Caco-2 (cell line): ENCODE measurements at regions not wholly inside any gene's neighbourhood (a gene's known extent, or its start where the extent isn't known, plus 50 kb on each side); places are given as distances from the start of the nearest gene placed in this dataset.

Source experiments
- BruUV-seq: library from RNA; stranded (reverse); fragments of 400-500 nt; replicated peaks from 2 replicates; lab custom pipeline; 2021; lab: Mats Ljungman, UMichigan
- CTCF ChIA-PET: fragments of 300-600 bp; sonication (Branson Sonifier 250); formaldehyde crosslinking; loops from one replicate; lab custom pipeline; 2022; ENCODE audit warnings: antibody characterized with exemption; lab: Charles Lee
- POLR2A ChIA-PET: fragments of 300-600 bp; sonication (Branson Sonifier 250); formaldehyde crosslinking; loops from one replicate; lab custom pipeline; 2022; ENCODE audit warnings: antibody characterized with exemption; lab: Charles Lee
- DNase-seq, 2 experiments: peaks; one replicate each; pipeline versions ENCODE4 v3.0.0 to v3.0.0-alpha.2; 2020 to 2022
- H3K27me3 ChIP-seq: replicated peaks from 2 replicates; pipeline ENCODE4 v1.6.0; 2011; ENCODE audit warnings: low read length; ENCODE audit not compliant: control insufficient read depth, insufficient read depth
- H3K36me3 ChIP-seq: 2 replicates; pipeline ENCODE4 v1.5.1; 2011; ENCODE audit warnings: low read length; ENCODE audit not compliant: control insufficient read depth, insufficient read depth
- H3K4me1 ChIP-seq: fragments of 250-450 bp; sonication (Bioruptor Pico); 2 replicates; pipeline ENCODE4 v1.5.1; 2020; ENCODE audit warnings: mild to moderate bottlenecking
- H3K4me3 ChIP-seq: 2 replicates; pipeline ENCODE4 v1.5.1; 2011; ENCODE audit warnings: low read depth, mild to moderate bottlenecking, control low read depth, low read length
- H3K9me3 ChIP-seq: fragments of 250-450 bp; sonication (Bioruptor Pico); 2 replicates; pipeline ENCODE4 v1.5.1; 2020; ENCODE audit warnings: mild to moderate bottlenecking, moderate library complexity
- H3K27ac Mint-ChIP-seq: one replicate; pipeline ENCODE4 v1.8.0; 2022; ENCODE audit warnings: mixed read lengths; ENCODE audit not compliant: unreplicated experiment
- H3K27me3 Mint-ChIP-seq: one replicate; pipeline ENCODE4 v1.8.0; 2022; ENCODE audit warnings: mixed read lengths; ENCODE audit not compliant: insufficient read depth, unreplicated experiment
- H3K36me3 Mint-ChIP-seq: one replicate; pipeline ENCODE4 v1.8.0; 2022; ENCODE audit warnings: mild to moderate bottlenecking, mixed read lengths; ENCODE audit not compliant: insufficient read depth, unreplicated experiment
- H3K4me1 Mint-ChIP-seq: one replicate; pipeline ENCODE4 v1.8.0; 2022; ENCODE audit warnings: low read depth, mixed read lengths; ENCODE audit not compliant: unreplicated experiment
- H3K4me3 Mint-ChIP-seq: one replicate; pipeline ENCODE4 v1.8.0; 2022; ENCODE audit warnings: mild to moderate bottlenecking, moderate library complexity, mixed read lengths; ENCODE audit not compliant: unreplicated experiment
- H3K9me3 Mint-ChIP-seq: one replicate; pipeline ENCODE4 v1.8.0; 2022; ENCODE audit warnings: mixed read lengths; ENCODE audit not compliant: unreplicated experiment
- CTCF ChIP-seq, 2 experiments: fragments of 200-600 bp in 1 of 2; IDR thresholded peaks; 1 replicate in 1 of 2; 2 replicates in 1 of 2; pipeline versions ENCODE4 v1.5.1 to v1.8.0; 2011 to 2022; ENCODE audit warnings: antibody characterized with exemption in 1 of 2, control low read depth in 1 of 2, inconsistent platforms in 1 of 2, low read depth in 1 of 2, low read length in 1 of 2, mild to moderate bottlenecking in 1 of 2, moderate library complexity in 1 of 2; ENCODE audit not compliant: insufficient read depth in 1 of 2, severe bottlenecking in 1 of 2, unreplicated experiment in 1 of 2
- intact Hi-C: fragments of 100-400 bp; cut with micrococcal nuclease; formaldehyde crosslinking; loops from one replicate; pipeline ENCODE4 v1.10.0; 2022; ENCODE audit not compliant: unreplicated experiment

- BruUV-seq, result no TSS peak
- Mint-ChIP-seq H3K9me3 (peaks cover 12% of the 10 kb centered on the region), H3K4me3 (no peak overlapping the region), H3K27me3 (peaks cover 9% of the 10 kb centered on the region), H3K36me3 (no peaks in the 10 kb centered on the region), H3K4me1 (no peaks in the 10 kb centered on the region), H3K27ac (no peak overlapping the region)
- no peak for DNase-seq
- Histone ChIP-seq H3K4me3 (no peak overlapping the region), H3K36me3 (no peaks in the 10 kb centered on the region), H3K4me1 (no peaks in the 10 kb centered on the region), H3K27me3 (no peaks in the 10 kb centered on the region), H3K9me3 (no peaks in the 10 kb centered on the region)
- ChIA-PET POLR2A (no interaction called here), CTCF (interaction anchor here (0.5 kb wide), 1 partner anchor 62 kb away, joined by 3 read pairs; no protein-coding TSS in a partner anchor)
- no peak for TF ChIP-seq CTCF (IDR thresholded peaks at IDR 0.05; ENCODE audit: insufficient read depth in 1 of 2, low read depth in 1 of 2, low read length in 1 of 2, severe bottlenecking in 1 of 2, unreplicated experiment in 1 of 2)
- intact Hi-C loops, result no loop called here
Observed at GRCh38 chr13:76813891-76814290, 72.3 kb downstream of the KCTD12 start.

GRCh38 chr13:76813000-76813691, 73.1 kb downstream of the KCTD12 start:
- CTCF ChIA-PET, result interaction anchor here (0.5 kb wide), 1 partner anchor 63 kb away, joined by 3 read pairs; no protein-coding TSS in a partner anchor
- no TSS peak for BruUV-seq
- no peaks in the 10 kb centered on the region for H3K4me1 Mint-ChIP-seq

More at GRCh38 chr13:76813000-76813691, 73.1 kb downstream of the KCTD12 start:
- DNase-seq, result no peak
- Mint-ChIP-seq H3K9me3 (peaks cover 20% of the 10 kb centered on the region), H3K36me3 (no peaks in the 10 kb centered on the region), H3K4me3 (no peak overlapping the region), H3K27me3 (peaks cover 6% of the 10 kb centered on the region), H3K27ac (no peak overlapping the region)
- Histone ChIP-seq H3K27me3 (no peaks in the 10 kb centered on the region), H3K36me3 (no peaks in the 10 kb centered on the region), H3K9me3 (0 out of 2 replicates have a peak, but pooled peaks cover under 1% of the 10 kb centered on the region), H3K4me1 (no peaks in the 10 kb centered on the region), H3K4me3 (no peak overlapping the region)
- intact Hi-C loops, result no loop called here
- TF ChIP-seq CTCF (IDR thresholded peaks at IDR 0.05; ENCODE audit: insufficient read depth in 1 of 2, low read depth in 1 of 2, low read length in 1 of 2, severe bottlenecking in 1 of 2, unreplicated experiment in 1 of 2), result no peak
- POLR2A ChIA-PET, result no interaction called here
